ENCODE measurements at regions not wholly inside any gene's neighbourhood (a gene's known extent, or its start where the extent isn't known, plus 50 kb on each side); places are given as distances from the start of the nearest gene placed in this dataset.

- Mint-ChIP-seq H3K4me3 (no peak overlapping the region), H3K4me1 (no peaks in the 10 kb centered on the region), H3K9me3 (peaks cover 65% of the 10 kb centered on the region), H3K27me3 (ENCODE audit: low read depth, poor library complexity) (no peaks in the 10 kb centered on the region), H3K36me3 (ENCODE audit: low read depth) (no peaks in the 10 kb centered on the region), H3K27ac (no peak overlapping the region)
- DNase-seq, result no peak
- no peak for TF ChIP-seq CTCF (IDR thresholded peaks at IDR 0.05)
Measured at GRCh38 chrX:75673468-75673867, 111.6 kb downstream of the MAGEE2 start.

DNA sequence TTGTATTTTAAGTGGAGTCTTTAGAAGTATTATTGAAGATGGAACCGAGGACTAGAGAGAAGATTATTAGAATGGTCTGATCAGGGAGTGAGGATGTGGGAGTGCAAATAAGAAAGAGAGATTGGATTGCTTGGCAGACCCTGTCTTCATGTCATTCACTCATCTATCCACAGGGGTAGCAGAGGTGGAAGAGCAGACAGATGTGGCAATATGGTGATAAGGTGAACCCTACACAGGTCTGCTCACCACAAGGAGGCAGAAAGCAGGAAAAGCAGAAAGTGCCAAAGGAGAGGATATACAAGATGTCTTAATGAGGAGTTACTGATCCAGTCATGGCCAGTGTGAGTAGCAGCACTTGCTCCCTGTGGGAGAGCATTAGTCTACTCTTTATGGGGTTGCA, 129.4 kb downstream of the MAGEE2 start:
- H3K27me3 Mint-ChIP-seq (ENCODE audit: low read depth, poor library complexity), result peaks cover 3% of the 10 kb centered on the region
- TF ChIP-seq CTCF (IDR thresholded peaks at IDR 0.05), result no peak
- no peak overlapping the region for H3K27ac Mint-ChIP-seq
- H3K4me1 Mint-ChIP-seq, result no peaks in the 10 kb centered on the region
- peaks cover 38% of the 10 kb centered on the region for H3K9me3 Mint-ChIP-seq
- no peak for DNase-seq
- H3K36me3 Mint-ChIP-seq (ENCODE audit: low read depth), result peaks cover 11% of the 10 kb centered on the region
- H3K4me3 Mint-ChIP-seq, result no peak overlapping the region

DNA sequence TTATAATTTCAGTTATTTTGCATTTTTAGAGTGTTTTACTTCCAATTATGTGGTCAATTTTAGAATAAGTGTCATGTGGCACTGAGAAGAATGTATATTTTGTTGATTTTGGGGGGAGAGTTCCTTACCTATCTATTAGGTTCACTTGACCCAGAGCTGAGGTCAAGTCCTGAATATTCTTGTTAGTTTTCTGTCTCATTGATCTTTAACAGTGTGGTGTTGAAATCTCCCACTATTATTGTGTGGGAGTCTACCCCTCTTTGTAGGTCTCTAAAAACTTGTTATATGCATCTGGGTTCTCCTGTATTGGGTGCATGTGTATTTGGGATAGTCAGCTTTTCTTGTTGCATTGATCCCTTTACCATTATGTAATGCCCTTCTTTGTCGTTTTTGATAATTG, 127.0 kb upstream of the ZDHHC15 start:
- Mint-ChIP-seq H3K4me3 (no peak overlapping the region), H3K4me1 (no peaks in the 10 kb centered on the region), H3K9me3 (peaks cover 63% of the 10 kb centered on the region), H3K27ac (no peak overlapping the region), H3K27me3 (ENCODE audit: low read depth, poor library complexity) (peaks cover 3% of the 10 kb centered on the region), H3K36me3 (ENCODE audit: low read depth) (peaks cover 25% of the 10 kb centered on the region)
- TF ChIP-seq CTCF (IDR thresholded peaks at IDR 0.05), result no peak
- DNase-seq, result no peak

DNA sequence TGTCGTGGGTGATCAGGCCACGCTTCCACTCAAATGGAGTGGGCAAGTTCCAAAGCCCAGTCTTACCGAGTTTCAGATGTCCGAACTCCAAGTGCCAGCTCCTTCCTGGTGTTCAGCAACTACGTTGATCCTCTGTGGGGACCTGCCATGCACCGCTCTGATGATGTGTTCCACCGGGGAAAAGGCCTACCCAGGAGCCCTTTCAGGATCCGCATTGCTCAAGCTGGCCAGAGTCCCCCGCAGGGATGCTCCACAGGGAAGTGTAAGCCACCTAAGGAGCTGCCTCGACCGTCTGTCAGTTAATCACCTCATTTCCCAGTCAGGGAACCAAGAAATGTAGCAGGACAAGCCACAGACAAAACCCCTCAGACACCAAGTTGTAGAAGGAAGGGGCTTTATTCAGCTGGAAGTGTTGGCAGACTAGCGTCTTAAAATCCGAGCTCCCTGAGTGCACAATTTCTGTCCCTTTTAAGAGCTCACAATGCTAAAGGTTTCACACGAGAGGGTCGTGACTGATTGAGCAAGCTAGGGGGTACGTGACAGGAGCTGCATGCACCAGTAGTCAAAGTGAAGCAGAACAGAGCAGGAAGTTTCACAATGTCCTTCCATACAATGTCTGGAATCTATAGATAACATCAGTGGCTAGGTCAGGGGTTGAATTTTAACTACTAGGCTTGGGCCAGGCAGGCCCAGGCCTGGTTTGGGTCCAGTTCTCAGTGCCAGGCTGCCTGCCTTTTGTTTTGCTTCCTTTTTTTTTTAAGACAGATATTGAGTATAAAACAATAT, 126.2 kb upstream of the ZDHHC15 start:
- no peak for DNase-seq
- Mint-ChIP-seq H3K36me3 (ENCODE audit: low read depth) (peaks cover 25% of the 10 kb centered on the region), H3K27me3 (ENCODE audit: low read depth, poor library complexity) (peaks cover 3% of the 10 kb centered on the region), H3K4me3 (no peak overlapping the region), H3K27ac (no peak overlapping the region), H3K9me3 (peaks cover 72% of the 10 kb centered on the region), H3K4me1 (no peaks in the 10 kb centered on the region)
- TF ChIP-seq CTCF (IDR thresholded peaks at IDR 0.05), result no peak

DNA sequence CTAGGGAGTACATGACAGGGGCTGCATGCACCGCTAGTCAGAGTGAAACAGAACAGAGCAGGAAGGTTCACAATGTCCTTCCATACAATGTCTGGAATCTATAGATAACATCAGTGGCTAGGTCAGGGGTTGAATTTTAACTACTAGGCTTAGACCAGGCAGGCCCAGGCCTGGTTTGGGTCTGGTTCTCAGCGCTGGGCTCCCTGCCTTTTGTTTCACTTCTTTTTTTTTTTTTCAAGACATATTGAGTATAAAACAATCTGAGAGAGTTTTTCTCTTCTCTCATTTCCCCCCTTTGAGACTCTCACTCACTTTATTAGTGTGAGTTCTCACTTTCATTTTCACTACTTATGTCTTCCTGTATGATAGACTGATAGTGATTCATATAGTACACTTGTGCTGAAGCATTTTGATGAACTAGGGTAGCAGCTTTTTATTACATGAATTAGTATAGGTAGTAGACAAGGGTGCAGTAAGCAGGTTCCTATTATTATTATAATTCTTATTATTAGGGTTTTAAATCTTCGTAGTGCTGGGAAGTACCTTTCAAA, 120.0 kb upstream of the ZDHHC15 start:
- peaks cover 4% of the 10 kb centered on the region for H3K36me3 Mint-ChIP-seq (ENCODE audit: low read depth)
- H3K4me3 Mint-ChIP-seq, result no peak overlapping the region
- no peak overlapping the region for H3K27ac Mint-ChIP-seq
- H3K9me3 Mint-ChIP-seq, result peaks cover 57% of the 10 kb centered on the region
- no peak for TF ChIP-seq CTCF (IDR thresholded peaks at IDR 0.05)
- H3K4me1 Mint-ChIP-seq, result no peaks in the 10 kb centered on the region
- DNase-seq, result no peak
- no peaks in the 10 kb centered on the region for H3K27me3 Mint-ChIP-seq (ENCODE audit: low read depth, poor library complexity)

DNA sequence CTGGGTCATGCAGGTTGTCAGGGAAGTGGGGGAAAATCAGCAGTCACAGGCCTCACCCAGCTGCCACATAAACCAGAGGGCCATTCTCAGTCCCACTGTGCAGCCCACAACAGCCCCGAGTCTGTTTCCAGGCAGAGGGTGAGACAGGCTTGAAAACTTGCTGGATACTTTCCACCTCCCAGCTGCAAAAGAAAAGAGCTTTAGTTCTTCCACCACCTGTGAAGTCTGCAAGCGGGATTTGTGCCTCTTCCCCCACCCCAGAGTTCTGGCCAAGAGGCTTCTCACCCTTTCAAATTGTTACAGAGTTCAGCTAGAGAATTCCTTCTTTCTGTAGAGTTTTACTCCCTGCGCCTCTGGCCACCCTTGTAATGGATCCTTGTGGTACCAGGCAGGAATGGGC, 115.5 kb upstream of the ZDHHC15 start:
- peaks cover 26% of the 10 kb centered on the region for H3K9me3 Mint-ChIP-seq
- peaks cover 11% of the 10 kb centered on the region for H3K36me3 Mint-ChIP-seq (ENCODE audit: low read depth)
- H3K27me3 Mint-ChIP-seq (ENCODE audit: low read depth, poor library complexity), result no peaks in the 10 kb centered on the region
- H3K27ac Mint-ChIP-seq, result no peak overlapping the region
- no peaks in the 10 kb centered on the region for H3K4me1 Mint-ChIP-seq
- no peak for DNase-seq
- H3K4me3 Mint-ChIP-seq, result no peak overlapping the region
- no peak for TF ChIP-seq CTCF (IDR thresholded peaks at IDR 0.05)
